HS-5 (cell line): ENCODE measurements at regions not wholly inside any gene's neighbourhood (a gene's known extent, or its start where the extent isn't known, plus 50 kb on each side); places are given as distances from the start of the nearest gene placed in this dataset.
"Not testable (repeated sequence)": the region's sequence is repeated elsewhere in the genome, so short reads cannot be mapped to it uniquely, and the experiment has no call there.

ENCODE experiments used
- DNase-seq: peaks from one replicate; pipeline ENCODE4 v3.0.0-alpha.2; 2012; ENCODE audit warnings: low read depth

DNA sequence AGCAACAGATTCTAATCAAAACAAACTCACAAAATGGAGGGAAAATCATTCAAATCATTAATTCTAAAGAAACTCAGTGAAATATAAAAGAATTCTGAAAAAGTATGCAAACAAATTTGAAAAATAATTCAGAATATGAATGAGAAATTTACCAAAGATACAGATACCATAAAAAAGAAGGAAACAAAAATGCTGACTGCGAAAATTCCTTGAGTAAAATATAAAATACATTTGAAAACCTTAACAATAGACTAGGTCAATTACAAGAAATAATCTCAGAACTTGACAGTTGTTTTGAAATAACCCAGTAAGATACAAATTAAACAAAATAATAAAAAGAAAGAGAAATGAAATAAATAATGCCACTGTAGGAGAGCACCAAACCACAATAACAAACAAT is 1289.0 kb downstream of the SLITRK1 start:
- DNase-seq = no peak

DNA sequence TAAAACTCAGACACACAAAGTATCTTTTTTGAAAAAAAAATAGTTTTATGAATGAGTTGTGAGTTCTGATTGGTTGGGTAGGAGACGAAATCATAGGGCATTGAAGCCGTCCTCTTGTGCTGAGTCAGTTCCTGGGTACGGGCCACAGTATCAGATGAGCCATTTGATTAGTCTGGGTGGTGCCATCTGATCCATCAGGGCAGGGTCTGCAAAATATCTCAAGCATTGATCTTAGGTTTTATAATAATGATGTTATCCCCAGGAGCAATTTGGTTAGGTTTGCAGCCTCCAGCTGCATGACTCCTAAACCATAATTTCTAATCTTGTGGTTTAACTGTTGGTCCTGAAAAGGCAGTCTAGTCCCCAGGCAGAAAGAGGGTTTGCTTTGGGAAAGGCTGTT is 1310.6 kb downstream of the SLITRK1 start:
- DNase-seq = no peak

DNA sequence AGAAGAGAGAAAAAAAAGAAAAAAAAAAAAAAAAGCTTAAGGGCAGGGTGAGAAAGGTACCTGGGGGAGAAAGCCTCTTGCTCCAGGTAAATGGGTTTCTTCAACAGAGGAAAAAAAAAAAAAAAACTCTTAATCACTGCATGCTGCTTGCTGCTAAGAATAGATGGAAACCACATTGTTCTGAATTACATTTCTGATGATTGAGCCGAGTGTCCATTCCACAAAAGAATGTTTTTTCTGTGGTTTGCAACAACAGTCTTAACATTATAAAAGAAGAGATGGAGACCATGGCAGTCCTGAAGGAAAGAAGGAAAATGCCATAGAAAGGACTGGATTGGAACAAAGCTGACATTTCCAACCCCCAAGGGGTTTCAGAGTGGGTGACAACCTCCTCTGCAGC is 1312.7 kb downstream of the SLITRK1 start:
- no peak for DNase-seq

DNA sequence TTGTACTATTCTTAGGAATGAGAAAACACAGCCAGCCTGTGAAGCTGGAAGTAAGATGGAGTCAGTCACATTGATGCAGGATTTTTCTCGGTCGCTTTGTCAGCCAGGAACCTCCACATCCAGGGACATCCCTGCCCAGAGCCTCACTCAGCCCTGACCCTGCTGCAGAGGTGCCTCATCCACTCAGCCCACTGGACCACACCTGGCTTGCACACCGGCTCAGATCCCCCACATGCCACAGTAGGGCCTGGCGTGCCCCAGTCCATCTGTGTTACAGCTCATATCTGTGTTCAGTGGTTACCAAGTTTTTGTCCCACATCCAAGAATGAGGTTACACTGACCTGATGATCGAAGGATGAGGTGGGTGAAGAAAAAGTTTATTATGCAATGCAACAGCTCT is 1315.4 kb downstream of the SLITRK1 start:
- no peak for DNase-seq

DNA sequence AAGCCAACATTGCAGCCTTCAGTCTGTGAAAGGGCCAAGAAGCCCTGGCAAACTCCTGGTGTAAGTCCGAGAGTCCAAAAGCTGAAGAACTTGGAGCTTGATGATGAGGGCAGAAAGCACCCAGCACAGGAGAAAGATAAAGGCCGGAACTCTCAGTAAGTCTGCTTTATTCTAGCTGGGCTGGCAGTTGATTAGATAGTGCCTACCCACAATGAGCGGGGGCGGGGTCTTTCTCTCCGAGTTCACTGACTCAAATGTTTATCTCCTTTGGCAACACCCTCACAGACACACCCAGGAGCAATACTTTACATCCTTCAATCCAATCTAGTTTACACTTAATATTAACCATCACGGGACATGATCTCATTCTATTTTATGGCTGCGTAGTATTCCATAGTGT is 1317.1 kb downstream of the SLITRK1 start:
- no peak for DNase-seq

DNA sequence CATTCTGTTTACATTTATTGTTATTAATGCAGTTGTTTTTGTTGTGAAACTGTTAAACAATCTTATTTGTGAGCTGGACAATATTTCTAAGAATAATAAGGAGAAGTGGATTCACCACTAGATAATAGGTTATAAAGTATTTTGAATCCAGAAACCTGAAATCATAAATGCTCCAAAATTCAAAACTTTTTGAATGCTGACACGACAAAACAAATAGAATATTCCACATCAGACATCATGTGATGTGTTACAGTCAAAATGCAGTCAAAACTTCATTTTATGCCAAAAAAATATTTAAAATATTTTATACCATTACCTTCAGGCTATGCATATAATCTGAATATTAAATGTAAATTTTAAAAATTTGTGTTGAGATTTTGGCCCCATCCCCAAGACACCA is 1321.4 kb downstream of the SLITRK1 start:
- DNase-seq = no peak

DNA sequence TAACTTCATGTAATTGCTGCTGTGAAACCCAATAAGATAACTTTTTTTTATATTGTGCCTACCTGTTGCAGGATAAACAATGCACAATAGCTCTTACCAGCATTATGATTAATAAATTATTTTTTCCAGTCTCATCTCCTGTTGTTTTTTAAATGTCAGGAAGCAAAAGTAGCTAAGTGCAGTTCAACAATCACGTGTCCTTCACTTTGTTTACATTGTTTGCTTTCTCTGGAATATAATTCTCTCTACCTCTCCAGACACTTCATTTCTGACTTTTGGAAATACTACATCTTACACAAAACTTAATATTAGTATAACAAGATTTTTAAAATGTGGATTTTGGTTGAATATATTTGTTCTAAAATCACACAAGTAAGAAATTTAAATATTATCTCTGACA is 1359.4 kb downstream of the SLITRK1 start:
- no peak for DNase-seq

DNA sequence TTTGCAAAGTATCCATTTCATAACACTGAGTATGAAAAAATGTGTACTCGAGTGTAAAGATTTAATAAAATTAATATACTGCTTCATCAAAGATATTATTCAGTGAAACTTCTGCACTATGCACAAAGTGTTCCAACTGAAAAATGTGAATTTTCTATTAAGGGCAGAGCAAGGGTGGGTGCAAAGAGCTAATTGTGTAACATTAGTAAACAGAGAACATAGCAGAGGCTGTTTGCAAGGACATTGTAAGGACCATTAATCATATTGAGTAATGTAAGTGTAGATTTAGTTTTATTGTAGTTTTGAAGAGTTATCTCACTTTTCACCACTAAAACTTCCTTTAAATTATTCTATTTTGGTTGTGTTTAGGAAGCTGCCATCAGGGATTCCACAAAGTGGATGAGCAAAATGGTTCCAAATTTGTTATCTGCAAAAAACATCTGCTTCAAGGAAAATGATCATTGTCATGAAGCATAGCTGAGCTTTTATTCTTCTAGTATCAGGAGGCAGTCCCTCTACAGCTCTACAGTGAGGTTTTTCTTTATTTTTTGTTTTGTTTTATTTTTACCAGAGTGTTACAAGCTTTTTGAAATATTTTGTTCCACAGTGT is 1375.4 kb downstream of the SLITRK1 start:
- DNase-seq = no peak

DNA sequence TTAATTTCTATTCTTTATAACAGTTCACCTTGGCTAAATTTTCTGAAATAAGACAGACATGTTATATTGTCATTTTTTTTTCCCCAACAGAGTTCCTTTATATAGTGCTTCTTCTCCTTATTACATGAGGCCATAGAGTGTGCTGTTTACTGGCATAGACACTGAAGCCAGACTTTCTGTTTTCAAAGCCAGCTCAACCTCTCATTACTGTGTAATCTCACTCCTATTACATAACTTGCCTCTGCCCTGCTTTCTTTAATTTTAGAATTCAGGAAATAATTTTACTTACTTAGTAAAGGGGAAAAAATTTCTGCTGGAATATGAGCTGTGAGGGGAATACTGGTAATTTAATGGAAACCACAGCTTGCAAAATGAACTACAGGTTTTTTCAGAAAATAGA is 1380.4 kb downstream of the SLITRK1 start:
- no peak for DNase-seq

DNA sequence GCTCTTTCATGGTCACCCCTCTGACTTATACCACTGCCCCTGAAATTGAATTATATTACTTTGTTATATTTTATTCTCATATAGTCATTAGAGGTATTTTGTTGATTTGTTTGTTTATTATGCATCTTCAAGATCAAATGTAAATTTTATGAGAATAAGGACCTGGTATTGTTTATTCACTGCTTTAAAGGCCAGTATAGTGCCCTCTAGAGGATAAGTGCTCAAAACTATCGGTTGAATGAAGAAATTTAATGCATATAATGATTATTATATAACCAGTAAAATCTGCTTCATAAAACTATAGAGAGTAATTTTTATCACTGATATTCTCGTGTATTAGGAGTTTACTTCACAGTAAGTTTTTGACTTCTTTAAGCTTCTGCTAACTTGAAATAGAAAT is 1401.9 kb downstream of the SLITRK1 start:
- no peak for DNase-seq

DNA sequence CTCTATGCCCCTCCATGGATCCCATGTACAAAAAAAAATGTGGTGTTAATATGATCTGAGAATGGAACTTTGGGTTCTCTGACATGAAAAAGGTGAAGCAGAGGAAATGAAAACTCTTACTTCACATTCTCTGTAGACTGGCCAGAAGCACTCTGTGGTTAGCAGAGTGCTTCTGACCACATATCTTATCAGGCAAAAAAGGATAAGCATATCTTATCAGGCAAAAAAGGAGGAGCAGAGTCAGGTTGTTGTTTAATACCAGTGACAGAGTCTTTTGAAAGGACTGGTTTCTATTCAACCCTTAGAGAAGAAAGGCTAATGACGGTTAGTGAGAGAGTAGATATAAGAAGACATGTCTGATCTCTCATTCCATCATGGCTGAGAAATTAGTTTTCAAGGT is 1404.8 kb downstream of the SLITRK1 start:
- DNase-seq = no peak

DNA sequence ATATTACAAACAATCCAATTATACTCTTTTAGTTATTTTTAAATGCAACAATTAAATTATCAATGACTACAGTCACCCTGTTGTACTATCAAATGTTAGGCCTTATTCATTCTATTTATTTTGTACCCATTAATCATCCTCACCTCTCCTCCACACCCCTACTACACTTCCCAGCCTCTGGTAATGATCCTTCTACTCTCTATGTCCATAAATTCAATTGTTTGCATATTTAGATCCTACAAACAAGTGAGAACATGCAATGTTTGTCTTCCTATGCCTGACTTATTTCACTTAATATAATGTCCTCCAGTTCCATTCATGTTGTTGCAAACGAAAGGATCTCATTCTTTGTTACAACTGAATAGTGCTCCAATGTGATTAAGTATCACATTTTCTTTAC is 1414.6 kb downstream of the SLITRK1 start:
- DNase-seq = no peak

DNA sequence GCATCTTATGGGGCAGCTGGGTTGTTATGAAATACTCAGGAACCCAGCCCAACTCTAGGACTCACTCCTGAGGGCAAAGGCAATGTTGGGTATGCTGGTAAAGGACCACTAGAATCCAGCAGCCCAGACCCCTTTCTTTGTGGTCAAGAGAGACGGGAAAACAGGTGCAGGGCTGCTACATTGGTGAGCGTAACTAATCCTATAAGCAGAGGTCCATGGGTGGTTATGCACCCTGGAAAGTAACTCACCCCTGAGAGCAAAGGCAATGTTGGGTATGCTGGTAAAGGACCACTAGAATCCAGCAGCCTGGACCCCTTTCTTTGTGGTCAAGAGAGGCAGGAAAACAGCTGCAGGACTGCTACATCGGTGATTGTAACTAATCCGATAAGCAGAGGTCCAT is 1422.7 kb downstream of the SLITRK1 start:
- DNase-seq = not testable (repeated sequence)

DNA sequence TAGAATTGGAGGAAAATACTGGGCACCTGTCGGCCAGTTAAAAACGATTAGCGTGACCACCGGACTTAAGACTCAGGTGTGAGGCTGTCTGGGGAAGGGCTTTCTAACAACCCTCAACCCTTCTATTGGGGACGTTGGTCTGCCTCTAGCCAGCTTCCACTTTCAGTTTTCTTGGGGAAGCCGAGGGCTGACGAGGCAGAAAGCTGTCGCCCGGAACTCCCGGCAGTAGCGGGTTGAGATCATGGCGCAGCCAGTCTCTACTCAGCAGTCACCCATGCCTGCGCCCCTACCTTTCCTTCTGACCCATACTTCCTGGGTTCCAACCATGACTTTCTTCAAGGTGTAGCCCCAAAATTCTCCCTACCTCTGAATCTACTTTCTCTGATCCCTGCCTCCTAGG is 1424.1 kb downstream of the SLITRK1 start:
- no peak for DNase-seq

DNA sequence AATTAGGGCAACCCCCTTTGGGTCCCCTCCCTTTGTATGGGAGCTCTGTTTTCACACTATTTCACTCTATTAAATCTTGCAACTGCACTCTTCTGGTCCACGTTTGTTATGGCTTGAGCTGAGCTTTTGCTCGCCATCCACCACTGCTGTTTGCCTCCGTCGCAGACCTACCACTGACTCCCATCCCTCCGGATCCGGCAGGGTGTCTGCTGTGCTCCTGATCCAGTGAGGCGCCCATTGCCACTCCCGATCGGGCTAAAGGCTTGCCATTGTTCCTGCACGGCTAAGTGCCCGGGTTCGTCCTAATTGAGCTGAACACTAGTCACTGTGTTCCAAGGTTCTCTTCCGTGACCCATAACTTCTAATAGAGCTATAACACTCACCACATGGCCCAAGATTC is 1424.7 kb downstream of the SLITRK1 start:
- not testable (repeated sequence) for DNase-seq

DNA sequence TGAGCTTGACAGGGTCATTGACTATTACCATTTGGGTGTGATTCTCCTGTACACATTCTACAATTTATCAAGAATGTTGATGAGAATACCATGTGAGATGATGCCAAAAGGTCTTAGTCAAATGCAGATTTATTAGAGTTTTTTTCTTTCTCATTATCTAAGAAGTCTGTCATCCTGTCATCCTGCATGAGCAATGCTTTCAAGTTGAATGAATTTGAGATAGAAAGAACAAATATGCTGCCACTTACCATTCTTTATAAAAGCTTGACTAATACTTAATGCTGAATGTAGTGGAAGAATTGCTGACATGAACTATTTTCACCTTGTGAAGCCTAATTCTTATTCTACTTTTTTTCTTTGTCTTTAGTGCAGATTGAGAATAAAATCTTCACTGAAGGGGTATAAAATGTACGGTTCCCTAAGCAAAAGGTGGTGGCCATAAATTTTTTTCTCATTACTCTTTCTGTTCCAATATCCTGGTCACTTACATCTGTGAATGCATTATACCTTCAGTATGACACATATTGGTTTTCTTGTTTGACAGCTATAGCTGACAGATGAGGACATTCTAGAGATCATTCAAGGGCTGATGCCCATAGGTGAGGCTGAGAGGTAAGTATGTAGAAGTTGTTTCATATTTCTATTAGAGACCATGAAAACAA is 1434.7 kb downstream of the SLITRK1 start:
- DNase-seq = no peak

DNA sequence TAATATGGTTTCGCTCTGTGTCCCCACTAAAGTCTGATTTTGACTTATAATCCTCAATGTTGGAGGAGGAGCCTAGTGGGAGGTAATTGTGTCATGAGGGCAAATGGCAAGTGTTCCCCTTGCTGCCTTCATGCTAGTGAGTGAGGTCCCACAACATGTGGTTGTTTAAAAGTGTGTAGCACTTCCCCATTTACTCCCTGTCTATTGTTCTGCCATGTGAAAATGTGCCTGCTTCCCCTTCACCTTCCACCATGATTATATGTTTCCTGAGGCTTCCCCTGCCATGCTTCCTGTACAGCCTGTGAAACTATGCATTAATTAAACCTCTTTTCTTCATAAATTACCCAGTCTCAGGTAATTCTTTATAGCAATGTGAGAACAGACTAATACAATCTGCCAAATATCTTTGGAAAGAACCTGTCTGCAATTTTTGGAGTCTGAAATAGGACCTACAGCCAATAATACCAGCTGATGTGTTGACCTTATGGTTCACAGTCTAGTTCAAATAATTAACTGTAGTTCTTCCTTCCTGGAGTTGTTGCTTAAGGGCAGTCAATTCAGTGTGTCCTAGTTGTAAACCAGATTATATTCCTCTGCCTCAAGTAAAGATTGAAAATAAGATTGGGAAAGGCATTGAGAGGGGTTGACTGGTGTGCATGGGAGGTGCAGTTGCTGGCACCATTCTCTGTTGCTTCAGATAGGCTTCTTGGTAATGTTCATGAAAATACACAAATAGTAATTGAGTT is 1442.9 kb downstream of the SLITRK1 start:
- DNase-seq = no peak

DNA sequence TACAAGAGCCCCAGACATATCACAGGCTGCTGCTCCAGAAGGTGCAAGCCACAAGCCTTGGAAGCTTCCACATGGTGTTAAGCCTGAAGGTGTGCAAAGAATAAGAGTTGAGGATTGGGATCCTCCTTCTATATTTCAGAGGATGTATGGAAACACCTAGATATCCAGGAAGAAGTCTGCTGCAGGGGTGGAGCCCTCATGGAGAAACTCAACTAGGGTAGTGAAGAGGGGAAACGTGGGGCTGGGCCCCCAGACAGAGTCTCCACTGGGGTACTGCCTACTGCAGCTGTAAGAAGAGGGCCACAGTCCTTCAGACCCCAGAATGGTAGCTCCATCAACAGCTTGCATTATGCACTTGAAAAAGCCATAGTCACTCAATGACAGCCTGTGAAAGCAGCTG is 1444.0 kb downstream of the SLITRK1 start:
- DNase-seq = no peak

DNA sequence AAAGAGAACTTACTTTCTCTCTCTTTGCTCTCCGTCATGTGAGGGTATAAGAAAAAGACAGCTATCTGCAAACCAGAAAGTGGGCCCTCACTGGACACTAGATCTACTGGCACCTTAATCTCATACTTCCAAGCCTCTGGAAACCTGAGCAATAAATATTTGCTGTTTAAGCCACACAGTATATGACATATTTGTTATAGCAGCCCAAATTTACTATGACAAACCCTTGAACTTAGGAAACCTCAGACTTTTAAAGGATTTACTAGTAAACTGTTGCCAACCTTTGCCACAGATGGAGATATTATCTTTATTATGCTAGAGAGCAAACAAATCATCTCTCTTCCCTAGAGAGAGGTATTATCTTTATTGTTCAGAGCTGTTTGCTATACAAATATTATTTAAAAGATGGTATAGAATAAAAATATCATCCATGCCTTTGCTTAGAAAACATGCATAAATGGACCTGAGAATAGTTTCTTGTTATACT is 1446.1 kb downstream of the SLITRK1 start:
- no peak for DNase-seq

DNA sequence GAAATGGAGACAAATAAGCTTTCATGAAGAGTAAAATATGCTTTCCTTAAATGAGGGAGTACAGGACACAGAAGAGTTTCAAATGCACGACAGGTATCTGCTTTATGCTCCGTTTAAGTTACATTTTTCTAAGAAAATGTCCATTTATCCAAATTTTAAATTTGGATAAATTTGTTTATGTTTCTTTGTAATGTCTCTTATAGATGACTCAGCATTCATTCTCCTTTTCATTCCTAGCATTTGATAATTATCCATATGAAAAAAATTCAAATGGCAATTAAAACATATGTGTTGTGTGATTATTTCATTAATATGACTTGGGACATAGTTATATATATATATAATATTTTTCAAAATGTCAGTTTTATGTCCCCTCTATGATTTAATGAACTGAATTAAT is 1449.3 kb downstream of the SLITRK1 start:
- DNase-seq = no peak

DNA sequence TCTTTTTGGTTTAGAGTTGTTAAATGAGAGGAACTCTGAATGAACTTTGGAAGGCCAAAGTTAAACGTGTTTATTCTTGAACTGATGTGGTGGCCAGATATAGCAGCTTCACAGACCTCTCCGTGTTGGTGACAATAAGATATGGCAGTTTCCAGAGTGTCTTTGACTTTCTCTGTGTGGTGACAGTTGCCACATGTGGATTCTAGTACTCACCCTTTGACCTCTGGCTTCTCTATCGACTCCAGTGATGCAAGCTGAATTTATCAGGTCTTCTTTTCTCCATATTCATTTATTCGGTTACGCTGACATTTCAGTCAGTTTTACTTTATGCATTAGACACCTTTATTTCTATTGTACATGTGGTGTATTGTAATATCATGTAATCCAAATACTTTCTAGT is 1469.5 kb downstream of the SLITRK1 start:
- DNase-seq = no peak

DNA sequence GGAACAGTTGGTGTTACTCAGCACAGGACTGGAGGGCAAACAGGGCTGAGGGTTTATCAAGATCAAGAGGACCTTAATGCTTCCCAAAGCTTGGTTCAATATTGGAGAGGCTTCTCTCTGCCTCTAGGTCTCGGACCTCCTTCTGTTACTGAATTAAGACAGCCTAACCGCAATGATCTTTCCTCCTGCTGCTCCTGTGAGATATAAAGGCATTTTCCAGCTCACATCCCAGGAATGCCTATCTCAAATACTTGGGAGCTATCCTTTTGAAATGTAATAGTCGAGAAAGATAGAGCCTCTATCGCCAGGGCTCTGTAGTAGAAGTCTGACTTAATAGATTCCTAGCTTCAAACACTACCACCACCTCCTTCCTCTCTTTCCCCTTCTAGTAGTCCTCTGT is 1475.0 kb downstream of the SLITRK1 start:
- no peak for DNase-seq

DNA sequence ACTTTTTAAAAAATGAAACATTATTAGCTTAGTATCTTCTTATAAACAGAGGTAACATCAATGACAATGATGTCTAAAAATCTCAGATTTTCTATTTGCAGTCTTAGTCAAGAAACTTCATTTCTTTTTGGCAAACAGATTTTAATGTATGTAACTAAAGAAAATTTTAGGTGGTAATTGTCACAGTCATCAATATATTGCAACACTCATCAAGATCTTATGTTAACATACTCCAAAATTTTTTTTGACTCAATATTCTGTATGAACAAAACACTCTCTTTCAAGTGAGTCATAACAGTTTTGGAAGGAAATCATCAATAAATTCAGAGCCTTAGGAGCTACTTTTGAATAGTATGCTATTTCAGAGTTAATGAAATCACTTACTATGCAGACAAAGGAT is 1507.6 kb downstream of the SLITRK1 start:
- no peak for DNase-seq
